GM12878 (cell line): ENCODE measurements at regions not wholly inside any gene's neighbourhood (a gene's known extent, or its start where the extent isn't known, plus 50 kb on each side); places are given as distances from the start of the nearest gene placed in this dataset.

Experiments used
- EP300 ChIP-seq, 2 experiments: fragments of 150-350 bp in 1 of 2; IDR thresholded peaks; 2 replicates each; pipeline ENCODE4 v1.6.1; 2011 to 2012; ENCODE audit warnings: low read depth in 2 of 2, low read length in 2 of 2, borderline replicate concordance in 1 of 2, improper control_type of control experiment in 1 of 2, inconsistent platforms in 1 of 2; ENCODE audit not compliant: control insufficient read depth in 1 of 2
- EZH2 ChIP-seq: IDR thresholded peaks from 2 replicates; pipeline ENCODE4 v1.6.1; 2012; ENCODE audit warnings: low read depth, mild to moderate bottlenecking, control low read depth, inconsistent platforms, low read length, borderline replicate concordance; ENCODE audit not compliant: control insufficient read depth
- NR2C2 ChIP-seq: IDR thresholded peaks from 2 replicates; pipeline ENCODE4 v1.6.1; 2011; ENCODE audit warnings: borderline replicate concordance, low read depth; ENCODE audit not compliant: control insufficient read depth, insufficient read length

GRCh38 chr1:233448109-233448689 is 120.7 kb downstream of the MAP3K21 start:
- TF ChIP-seq NR2C2, result no peak
- no peak for TF ChIP-seq EZH2
- TF ChIP-seq EP300 (IDR thresholded peaks at IDR 0.05; ENCODE audit: borderline replicate concordance in 1 of 2, control insufficient read depth in 1 of 2, low read depth in 2 of 2, low read length in 2 of 2), result no peak
